Loucy (cell line): ENCODE measurements at regions not wholly inside any gene's neighbourhood (a gene's known extent, or its start where the extent isn't known, plus 50 kb on each side); places are given as distances from the start of the nearest gene placed in this dataset.

ENCODE experiments used
- H2AFZ ChIP-seq: fragments of 200-600 bp; sonication (generic); 2 replicates; pipeline ENCODE4 v1.6.0; 2016; ENCODE audit warnings: antibody characterized with exemption, mild to moderate bottlenecking, low read length, moderate library complexity
- H3F3A ChIP-seq: fragments of 200-600 bp; 2 replicates; pipeline ENCODE4 v1.6.0; 2016; ENCODE audit warnings: antibody characterized with exemption, low read depth, mild to moderate bottlenecking
- H3K27me3 ChIP-seq: fragments of 200-600 bp; sonication (generic); 2 replicates; pipeline ENCODE4 v1.6.1; 2014; ENCODE audit warnings: low read length, mild to moderate bottlenecking; ENCODE audit not compliant: insufficient read depth, poor library complexity, severe bottlenecking
- H3K36me3 ChIP-seq: fragments of 200-600 bp; sonication (generic); 2 replicates; pipeline ENCODE4 v1.6.1; 2016; ENCODE audit warnings: low read length; ENCODE audit not compliant: insufficient read depth
- H3K4me1 ChIP-seq: fragments of 200-600 bp; sonication (generic); 2 replicates; pipeline ENCODE4 v1.5.1; 2014; ENCODE audit warnings: low read length, mild to moderate bottlenecking; ENCODE audit not compliant: insufficient read depth, poor library complexity, severe bottlenecking
- H3K4me2 ChIP-seq: fragments of 200-600 bp; sonication (generic); 2 replicates; pipeline ENCODE4 v1.6.0; 2014; ENCODE audit warnings: antibody characterized with exemption, low read length, low read depth, mild to moderate bottlenecking; ENCODE audit not compliant: poor library complexity, severe bottlenecking
- H3K4me3 ChIP-seq: fragments of 200-600 bp; sonication (generic); 2 replicates; pipeline ENCODE4 v1.5.1; 2014; ENCODE audit warnings: low read length, mild to moderate bottlenecking, mixed read lengths; ENCODE audit not compliant: poor library complexity, severe bottlenecking
- H3K79me2 ChIP-seq: fragments of 200-600 bp; sonication (generic); 2 replicates; pipeline ENCODE4 v1.6.1; 2014; ENCODE audit warnings: low read length; ENCODE audit not compliant: insufficient read depth
- H3K9ac ChIP-seq: fragments of 200-600 bp; sonication (generic); 2 replicates; pipeline ENCODE4 v1.6.0; 2014; ENCODE audit warnings: mild to moderate bottlenecking, low read depth, low read length, moderate library complexity; ENCODE audit not compliant: poor library complexity, severe bottlenecking
- H3K9me2 ChIP-seq: fragments of 200-600 bp; sonication (generic); replicated peaks from 2 replicates; pipeline ENCODE4 v1.6.1; 2016; ENCODE audit warnings: low read depth, low read length, mixed read lengths
- H3K9me3 ChIP-seq: fragments of 200-600 bp; sonication (generic); 2 replicates; pipeline ENCODE4 v1.6.1; 2014; ENCODE audit warnings: mild to moderate bottlenecking, antibody characterized with exemption, low read length, low read depth; ENCODE audit not compliant: insufficient read depth
- H4K20me1 ChIP-seq: fragments of 200-600 bp; sonication (generic); 2 replicates; pipeline ENCODE4 v1.6.0; 2014; ENCODE audit warnings: antibody characterized with exemption, low read length, mild to moderate bottlenecking; ENCODE audit not compliant: insufficient read depth, poor library complexity, severe bottlenecking
- CTCF ChIP-seq: fragments of 200-600 bp; sonication (generic); conservative IDR thresholded peaks from 2 replicates; pipeline ENCODE4 v1.5.1; 2014; ENCODE audit warnings: mild to moderate bottlenecking, antibody characterized with exemption, low read length
- EZH2phosphoT487 ChIP-seq: fragments of 200-600 bp; IDR thresholded peaks from 2 replicates; pipeline ENCODE4 v1.6.1; 2018; ENCODE audit warnings: antibody characterized with exemption, mild to moderate bottlenecking, moderate library complexity, borderline replicate concordance

- Histone ChIP-seq H3K27me3 (no peaks in the 10 kb centered on the region), H3K4me1 (no peaks in the 10 kb centered on the region), H4K20me1 (no peaks in the 10 kb centered on the region), H3K36me3 (no peaks in the 10 kb centered on the region), H3K4me2 (no peak overlapping the region), H3K9me3 (no peaks in the 10 kb centered on the region), H3K79me2 (no peaks in the 10 kb centered on the region), H3K9me2 (no peaks in the 10 kb centered on the region), H2AFZ (no peak overlapping the region), H3K9ac (no peak overlapping the region), H3F3A (no peaks in the 10 kb centered on the region), H3K4me3 (no peak overlapping the region)
- no peak for TF ChIP-seq EZH2phosphoT487
- TF ChIP-seq CTCF, result no peak
These were observed 83.3 kb upstream of the ANO3 start for GRCh38 chr11:26248661-26249060.

- H4K20me1 ChIP-seq, result no peaks in the 10 kb centered on the region
- TF ChIP-seq CTCF (no peak), EZH2phosphoT487 (no peak)
- no peak overlapping the region for H3K4me3 ChIP-seq
- no peaks in the 10 kb centered on the region for H3K27me3 ChIP-seq
- no peaks in the 10 kb centered on the region for H3K9me2 ChIP-seq
- no peaks in the 10 kb centered on the region for H3K36me3 ChIP-seq
- H3K9ac ChIP-seq, result no peak overlapping the region
- H2AFZ ChIP-seq, result no peak overlapping the region
- H3K4me1 ChIP-seq, result no peaks in the 10 kb centered on the region
- H3K9me3 ChIP-seq, result no peaks in the 10 kb centered on the region
- no peaks in the 10 kb centered on the region for H3K79me2 ChIP-seq
- no peaks in the 10 kb centered on the region for H3F3A ChIP-seq
- no peak overlapping the region for H3K4me2 ChIP-seq
These were observed 77.6 kb upstream of the ANO3 start for GRCh38 chr11:26254378-26254777.

- Histone ChIP-seq H3K9me2 (no peaks in the 10 kb centered on the region), H3K4me3 (no peak overlapping the region), H3K4me2 (no peak overlapping the region), H3K9ac (no peak overlapping the region), H3K27me3 (no peaks in the 10 kb centered on the region), H3K4me1 (no peaks in the 10 kb centered on the region), H2AFZ (no peak overlapping the region), H3K36me3 (no peaks in the 10 kb centered on the region), H4K20me1 (no peaks in the 10 kb centered on the region), H3F3A (no peaks in the 10 kb centered on the region), H3K79me2 (no peaks in the 10 kb centered on the region), H3K9me3 (no peaks in the 10 kb centered on the region)
- TF ChIP-seq CTCF (no peak), EZH2phosphoT487 (no peak)
These were observed 68.2 kb upstream of the ANO3 start for GRCh38 chr11:26263769-26264168.
